Right renal cortex interstitium (tissue), 3 donors: ENCODE measurements at regions not wholly inside any gene's neighbourhood (a gene's known extent, or its start where the extent isn't known, plus 50 kb on each side); places are given as distances from the start of the nearest gene placed in this dataset.
"Not testable (repeated sequence)": the region's sequence is repeated elsewhere in the genome, so short reads cannot be mapped to it uniquely, and the experiment has no call there.

Experiments used
- DNase-seq, 3 donors: peaks; one replicate each; pipeline ENCODE4 v3.0.0-alpha.2; 2013; ENCODE audit warnings: low read depth in 3 of 3, low spot score in 2 of 3

DNA sequence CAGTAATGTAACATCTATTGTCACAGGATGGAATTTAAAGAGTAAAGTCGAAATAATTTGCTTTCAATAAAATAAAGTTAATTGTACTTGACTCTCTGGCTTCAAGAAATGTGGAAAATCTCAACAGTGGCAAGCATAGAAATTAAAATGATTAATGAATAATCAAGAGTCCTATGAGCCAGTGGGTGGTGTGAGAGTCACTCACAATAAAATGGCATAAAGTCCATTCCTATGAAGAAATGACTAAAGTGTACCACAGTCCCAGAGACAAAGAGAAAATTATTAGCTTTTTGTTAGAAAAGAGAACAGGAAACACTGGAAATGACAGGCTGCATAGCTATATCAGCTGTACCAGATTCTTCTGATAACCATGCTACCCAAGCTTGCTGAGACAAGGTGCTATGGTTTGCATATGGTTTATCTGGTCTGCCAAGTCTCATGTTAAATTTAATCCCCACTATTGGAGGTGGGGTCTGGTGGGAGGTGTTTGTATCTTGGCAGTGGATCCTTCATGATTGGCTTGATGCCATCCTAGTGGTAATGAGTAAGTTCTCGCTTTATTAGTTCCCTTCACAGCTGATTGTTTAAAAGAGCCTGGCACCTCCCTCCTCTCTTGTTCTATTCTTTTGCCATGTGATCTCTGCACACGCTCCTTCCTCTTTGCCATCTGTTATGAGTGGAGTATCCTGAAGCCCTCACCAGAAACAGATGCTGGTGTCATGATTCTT, 647.7 kb upstream of the ITGA1 start:
- no peak for DNase-seq

DNA sequence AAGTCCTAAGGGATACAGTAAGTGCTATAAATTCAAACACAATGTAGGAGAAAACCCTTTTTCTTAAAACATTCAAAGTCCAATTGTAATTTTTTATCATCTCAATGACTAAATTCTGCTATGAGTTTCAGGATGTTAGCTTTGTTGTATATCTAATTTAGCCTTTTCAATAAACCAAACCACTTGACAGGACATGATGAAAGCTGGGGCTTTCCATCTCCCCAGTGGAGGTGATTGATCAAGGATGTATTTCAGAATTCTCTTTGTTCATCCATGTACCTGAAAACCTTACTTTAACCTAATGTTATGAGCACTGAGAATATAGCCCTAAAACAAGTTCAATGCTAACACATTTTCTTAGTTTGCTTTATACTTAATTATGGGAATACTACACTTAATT, 639.0 kb upstream of the ITGA1 start:
- DNase-seq, result no peak

DNA sequence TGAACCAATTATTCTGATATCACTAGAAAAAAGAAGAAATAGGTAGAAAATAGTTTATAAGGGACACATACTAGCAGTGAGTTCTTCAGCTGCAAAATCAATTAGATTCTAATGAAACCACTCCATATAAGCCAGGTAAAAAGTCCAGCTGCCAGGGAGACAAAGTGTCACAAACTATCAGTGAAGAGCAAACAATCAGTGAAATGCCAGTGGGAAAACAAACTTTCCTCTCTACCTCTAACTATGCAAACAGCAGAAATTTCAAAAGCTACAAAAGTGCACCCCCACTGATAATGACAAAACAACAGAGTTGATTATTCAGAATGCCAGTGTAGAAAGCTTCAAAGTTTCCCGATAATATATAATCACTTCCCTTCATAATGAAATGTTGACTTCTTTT, 637.2 kb upstream of the ITGA1 start:
- DNase-seq, result no peak

DNA sequence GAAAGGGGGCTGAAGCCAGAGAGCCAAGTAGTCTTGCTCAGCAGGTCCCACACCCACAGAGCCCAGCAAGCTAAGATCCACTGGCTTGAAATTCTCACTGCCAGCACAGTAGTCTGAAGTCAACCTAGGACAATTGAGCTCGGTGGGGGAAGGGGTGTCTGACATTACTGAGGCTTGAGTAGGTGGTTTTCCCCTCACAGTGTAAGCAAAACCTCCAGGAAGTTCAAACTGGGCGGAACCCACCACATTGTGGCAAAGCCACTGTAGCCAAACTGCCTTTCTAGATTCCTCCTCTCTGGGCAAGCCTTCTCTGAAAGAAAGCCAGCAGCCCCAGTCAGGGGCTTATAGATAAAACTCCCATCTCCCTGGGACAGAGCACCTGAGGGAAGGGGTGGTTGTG, 630.9 kb upstream of the ITGA1 start:
- DNase-seq, result not testable (repeated sequence)

DNA sequence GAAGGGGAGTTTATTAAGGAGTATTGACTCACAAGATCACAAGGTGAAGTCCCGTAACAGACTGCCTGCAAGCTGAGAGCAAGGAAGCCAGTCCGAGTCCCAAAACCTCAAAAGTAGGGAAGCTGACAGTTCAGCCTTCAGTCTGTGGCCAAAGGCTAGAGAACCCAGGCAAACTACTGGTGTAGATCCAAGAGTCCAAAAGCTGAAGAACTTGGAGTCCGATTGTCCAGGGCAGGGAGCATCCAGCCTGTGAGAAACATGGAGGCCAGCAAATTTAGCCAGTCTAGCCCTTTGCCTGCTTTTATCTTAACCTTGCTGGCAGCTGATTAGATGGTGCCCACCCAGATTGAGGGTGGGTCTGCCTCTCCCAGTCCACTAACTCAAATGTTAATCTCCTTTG, 621.9 kb upstream of the ITGA1 start:
- not testable (repeated sequence) for DNase-seq

DNA sequence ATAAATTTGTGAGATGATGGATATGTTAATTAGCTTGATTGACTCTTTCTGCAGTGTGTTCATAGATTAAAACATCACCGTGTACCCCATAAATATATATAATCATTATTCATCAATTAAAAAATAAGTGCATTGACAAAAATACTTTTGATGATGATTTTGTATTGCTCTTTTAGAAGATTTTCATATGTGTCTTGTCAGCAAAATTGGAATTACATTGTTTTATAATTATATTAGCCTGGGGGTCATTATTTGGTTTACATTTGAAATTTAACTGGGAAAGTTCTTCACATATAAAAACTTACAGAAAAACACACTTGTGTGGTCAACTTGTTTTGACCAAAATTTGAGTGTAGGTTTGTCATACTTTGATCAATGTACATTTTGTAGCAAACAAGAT, 614.6 kb upstream of the ITGA1 start:
- DNase-seq, result no peak

DNA sequence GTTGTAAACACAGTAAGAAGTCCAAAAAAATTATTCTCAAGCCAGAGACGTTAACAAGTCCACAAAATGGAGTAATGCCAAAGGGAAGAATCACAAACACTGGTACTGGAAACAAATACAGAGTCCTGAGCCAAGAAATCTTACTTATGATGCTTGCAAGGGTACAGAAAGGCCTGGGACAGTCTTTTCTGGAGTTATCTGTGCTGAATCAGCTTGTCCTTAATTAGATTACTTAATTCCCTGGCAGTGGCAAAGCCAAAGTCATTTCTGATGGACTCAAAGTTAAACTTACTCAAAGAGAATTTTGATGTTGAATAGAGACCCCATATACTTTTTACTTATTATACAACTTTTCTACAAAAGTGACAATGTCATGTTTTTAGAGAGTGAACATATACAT, 610.5 kb upstream of the ITGA1 start:
- no peak for DNase-seq

DNA sequence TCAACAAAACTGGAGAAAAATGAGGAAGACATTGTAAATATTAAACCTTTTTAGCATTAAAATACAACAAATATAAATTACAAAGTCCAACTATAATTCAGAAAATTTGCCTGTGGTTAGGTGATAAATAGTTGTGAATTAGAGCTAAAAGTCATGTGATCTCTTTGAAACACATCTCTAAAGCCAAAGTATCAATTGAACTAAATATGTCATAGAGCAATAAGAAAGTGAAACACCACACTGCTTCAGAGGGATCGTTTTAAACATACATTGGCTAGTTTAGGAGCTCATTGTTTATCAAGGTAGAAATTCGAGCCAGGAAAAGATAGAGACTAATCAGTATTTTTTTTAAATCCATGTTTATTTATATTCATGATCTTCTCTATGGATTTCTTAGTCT, 606.3 kb upstream of the ITGA1 start:
- no peak for DNase-seq

DNA sequence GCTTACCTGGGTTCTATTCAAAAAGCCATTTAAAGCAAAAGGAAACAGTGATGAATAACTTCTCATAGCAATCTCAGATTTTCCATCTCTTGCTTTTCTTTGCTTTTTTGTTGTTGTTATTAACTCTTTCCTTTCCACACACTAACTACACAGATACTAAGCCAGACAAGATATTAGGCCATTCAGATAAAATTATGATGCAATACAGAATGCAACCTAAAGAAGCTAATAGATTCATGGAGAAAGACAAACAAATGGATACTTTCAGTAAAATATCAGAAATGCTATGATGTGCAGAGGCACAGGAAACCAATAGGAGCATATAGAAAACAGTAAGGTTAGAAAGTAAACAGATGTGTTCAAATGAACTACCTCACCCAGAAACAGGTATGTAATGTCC, 597.0 kb upstream of the ITGA1 start:
- no peak for DNase-seq

DNA sequence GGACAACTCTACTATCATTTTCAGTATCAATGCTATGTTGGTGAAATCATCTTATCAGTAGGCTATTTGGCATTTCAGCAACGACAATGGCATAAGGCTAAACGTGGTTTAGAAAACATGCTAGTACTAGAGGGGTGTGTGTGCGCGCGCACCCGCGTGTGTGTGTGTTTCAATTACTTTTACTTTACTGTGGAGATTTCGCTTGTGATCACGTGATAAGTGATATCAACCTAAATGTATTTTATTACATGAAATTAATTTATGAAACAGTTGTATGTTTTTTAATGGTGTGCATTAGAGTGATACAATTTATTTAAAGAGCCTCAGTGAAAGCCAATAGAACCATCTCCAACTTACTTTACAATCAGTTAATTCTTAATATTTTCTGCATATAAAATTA, 587.9 kb upstream of the ITGA1 start:
- no peak for DNase-seq

DNA sequence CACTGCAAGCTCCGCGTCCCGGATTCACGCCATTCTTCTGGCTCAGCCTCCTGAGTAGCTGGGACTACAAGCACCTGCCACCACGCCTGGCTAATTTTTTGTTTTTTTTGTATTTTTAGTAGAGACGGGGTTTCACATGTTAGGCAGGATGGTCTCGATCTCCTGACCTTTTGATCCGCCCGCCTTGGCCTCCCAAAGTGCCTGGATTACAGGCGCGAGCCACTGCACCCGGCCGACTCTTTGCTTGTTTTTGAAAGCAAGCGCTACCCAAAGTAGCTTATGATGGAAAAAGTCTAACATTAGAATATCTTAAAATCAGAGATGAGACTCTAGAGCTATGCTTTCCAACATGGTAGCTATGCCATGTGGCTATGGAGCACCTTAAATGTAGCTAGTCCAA, 585.5 kb upstream of the ITGA1 start:
- DNase-seq, result no peak

DNA sequence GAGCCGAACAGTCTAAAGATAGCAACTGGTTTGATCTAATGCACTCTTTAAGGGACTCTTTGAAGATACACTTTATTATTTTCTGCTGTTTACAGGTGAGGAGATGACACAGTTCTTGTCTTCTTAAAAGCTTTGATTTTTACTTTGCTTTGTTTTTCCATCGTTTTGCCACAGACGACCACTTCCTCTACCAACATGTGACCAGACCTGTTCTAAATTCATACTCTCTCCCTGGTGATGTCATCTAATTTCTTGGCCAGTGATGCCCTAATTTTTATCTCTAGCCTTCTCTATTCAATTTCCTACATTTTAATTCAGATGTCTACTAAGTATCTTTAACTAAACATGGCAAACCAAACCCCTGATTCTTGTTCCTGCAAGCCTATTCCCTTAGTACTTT, 583.4 kb upstream of the ITGA1 start:
- no peak for DNase-seq
